T-cell (primary cell): ENCODE measurements at regions not wholly inside any gene's neighbourhood (a gene's known extent, or its start where the extent isn't known, plus 50 kb on each side); places are given as distances from the start of the nearest gene placed in this dataset.
A peak's percentile ranks its signal among the peaks of the same experiment; 100 is the strongest.
"Not testable (repeated sequence)": the region's sequence is repeated elsewhere in the genome, so short reads cannot be mapped to it uniquely, and the experiment has no call there.

Experiments
- ATAC-seq, 4 experiments: fragments of 200-7000 bp in 3 of 4; fragments of 150-1000 bp in 1 of 4; cut with Tn5 transposase; replicated peaks in 1 of 4; 1 replicate in 3 of 4; 2 replicates in 1 of 4; pipeline ENCODE4 v1.10.0; 2021; ENCODE audit warnings: moderate library complexity in 3 of 4, mild to moderate bottlenecking in 2 of 4, moderate number of reproducible peaks in 1 of 4
- CTCF ChIA-PET, 2 donors: fragments of 300-600 bp; sonication (Branson Sonifier 250); formaldehyde crosslinking; loops; one replicate each; lab custom pipeline; 2022; ENCODE audit warnings: antibody characterized with exemption in 2 of 2; lab: Charles Lee
- POLR2A ChIA-PET, 2 donors: fragments of 300-600 bp; sonication (Branson Sonifier 250); formaldehyde crosslinking; loops; one replicate each; lab custom pipeline; 2022; ENCODE audit warnings: antibody characterized with exemption in 2 of 2; lab: Charles Lee
- DNase-seq, 35 experiments: peaks; one replicate each; pipeline versions ENCODE4 v3.0.0 to v3.0.0-alpha.2; 2013 to 2023
- H3K27ac ChIP-seq: one replicate; pipeline ENCODE4 v1.5.1; 2013; ENCODE audit warnings: low read length
- H3K27me3 ChIP-seq, 2 experiments: replicated peaks in 1 of 2; 1 replicate in 1 of 2; 2 replicates in 1 of 2; pipeline versions ENCODE4 v1.6.1 to v1.7.0; 2013; ENCODE audit warnings: low read length in 1 of 2, mixed read lengths in 1 of 2; ENCODE audit not compliant: control insufficient read depth in 2 of 2, insufficient read depth in 2 of 2; ENCODE audit errors: extremely low read depth in 1 of 2
- H3K36me3 ChIP-seq, 2 donors: 1 replicate in 1 of 2; 2 replicates in 1 of 2; pipeline versions ENCODE4 v1.6.1 to v1.7.0; 2013; ENCODE audit warnings: low read length in 1 of 2; ENCODE audit not compliant: control insufficient read depth in 2 of 2, insufficient read depth in 1 of 2; ENCODE audit errors: extremely low read depth in 1 of 2
- H3K4me1 ChIP-seq, 2 experiments: 1 replicate in 1 of 2; 2 replicates in 1 of 2; pipeline versions ENCODE4 v1.6.1 to v1.7.0; 2013; ENCODE audit warnings: low read length in 2 of 2, mixed read lengths in 1 of 2; ENCODE audit not compliant: insufficient read depth in 2 of 2, control insufficient read depth in 1 of 2; ENCODE audit errors: extremely low read depth in 1 of 2
- H3K4me3 ChIP-seq, 2 donors: 1 replicate in 1 of 2; 2 replicates in 1 of 2; pipeline versions ENCODE4 v1.5.1 to v1.7.0; 2013; ENCODE audit warnings: mild to moderate bottlenecking in 2 of 2, low read length in 1 of 2, moderate library complexity in 1 of 2; ENCODE audit not compliant: control insufficient read depth in 1 of 2; ENCODE audit errors: extremely low read depth in 1 of 2
- H3K9me3 ChIP-seq: 2 replicates; pipeline ENCODE4 v1.7.0; 2013
- H3K27ac Mint-ChIP-seq, 2 donors: one replicate each; pipeline ENCODE4 v1.8.0; 2020 to 2021; ENCODE audit warnings: mild to moderate bottlenecking in 2 of 2, mixed read lengths in 2 of 2
- H3K27me3 Mint-ChIP-seq, 2 donors: one replicate each; pipeline ENCODE4 v1.8.0; 2021 to 2022; ENCODE audit warnings: mixed read lengths in 2 of 2
- H3K36me3 Mint-ChIP-seq: one replicate; pipeline ENCODE4 v1.8.0; 2021; ENCODE audit warnings: mixed read lengths
- H3K4me1 Mint-ChIP-seq, 3 donors: one replicate each; pipeline ENCODE4 v1.8.0; 2020 to 2022; ENCODE audit warnings: mixed read lengths in 3 of 3, mild to moderate bottlenecking in 1 of 3
- H3K4me3 Mint-ChIP-seq, 3 donors: one replicate each; pipeline ENCODE4 v1.8.0; 2020 to 2022; ENCODE audit warnings: mild to moderate bottlenecking in 3 of 3, mixed read lengths in 3 of 3, moderate library complexity in 3 of 3
- H3K9me3 Mint-ChIP-seq, 3 donors: one replicate each; pipeline ENCODE4 v1.8.0; 2020 to 2022; ENCODE audit warnings: mixed read lengths in 3 of 3
- WGBS: methylation state at CpG from one replicate; pipeline ENCODE4 v1.1.5; 2013; ENCODE audit warnings: missing lambda C conversion rate; ENCODE audit not compliant: insufficient coverage; 5-methylcytosine and 5-hydroxymethylcytosine counted together

DNA sequence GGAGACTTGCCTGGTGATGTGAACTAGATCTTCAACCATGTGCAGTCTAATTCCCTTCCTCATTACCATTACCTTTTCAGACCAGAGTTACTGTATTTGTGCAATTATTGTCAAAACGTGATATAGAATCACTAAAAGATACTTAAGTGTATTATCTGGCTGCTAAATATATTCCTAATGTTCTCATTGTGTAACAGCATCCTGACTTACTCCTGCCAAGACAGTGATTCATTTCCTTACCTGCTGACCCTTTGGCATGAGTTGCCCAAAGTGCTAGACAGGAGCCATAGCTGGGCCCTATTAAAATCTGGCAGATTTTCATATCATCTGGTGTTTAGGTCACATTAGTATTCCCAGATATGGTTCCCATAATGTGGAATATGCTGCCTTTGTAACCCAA is 598.3 kb upstream of the CAMK1G start:
- no CpG with 5 or more reads among the region's 1 CpG for WGBS
- Histone ChIP-seq H3K27me3 (no peaks in the 10 kb centered on the region), H3K4me1 (peaks cover 3 to 4% of the 10 kb centered on the region in 2 experiments), H3K27ac (no peak overlapping the region), H3K4me3 (no peak overlapping the region), H3K36me3 (no peaks in the 10 kb centered on the region), H3K9me3 (no peaks in the 10 kb centered on the region)
- ATAC-seq = no peak
- H3K4me1 Mint-ChIP-seq = peaks cover 20 to 22% (median 21%) of the 10 kb centered on the region in 3 donors
- POLR2A ChIA-PET = no interaction called here
- CTCF ChIA-PET = interaction anchor here in 1 of 2 donors (0.7 kb wide), 1 partner anchor 659 kb away, joined by 5 read pairs; no protein-coding TSS in a partner anchor
- no peak overlapping the region for H3K4me3 Mint-ChIP-seq
- DNase-seq = no peak
- H3K36me3 Mint-ChIP-seq = no peaks in the 10 kb centered on the region
- H3K27ac Mint-ChIP-seq = no peak overlapping the region
- no peaks in the 10 kb centered on the region for H3K9me3 Mint-ChIP-seq
- H3K27me3 Mint-ChIP-seq = no peaks in the 10 kb centered on the region

DNA sequence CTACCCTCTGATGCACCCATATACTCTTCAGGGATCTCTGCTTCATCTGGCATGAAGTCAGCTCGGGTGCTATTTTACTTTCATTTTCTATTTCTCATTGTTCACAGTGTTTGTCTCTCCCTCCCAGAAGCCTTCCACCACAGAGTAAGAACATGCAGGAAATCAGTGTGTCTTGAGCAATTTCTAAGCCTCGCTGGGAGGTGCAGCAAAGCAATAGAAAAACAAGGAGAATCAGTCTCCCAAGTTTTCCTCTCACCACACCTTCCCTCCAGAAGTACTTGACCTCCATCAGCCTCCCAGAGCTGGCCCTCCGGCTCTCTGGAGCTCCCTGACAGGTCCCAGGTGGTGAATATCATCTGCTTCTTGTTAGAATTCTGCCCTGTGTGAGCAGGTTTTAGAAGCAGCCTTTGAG is 594.7 kb upstream of the CAMK1G start:
- DNase-seq (peak in 7 of 35 experiments; percentile 0 to 37 (median 4)), ATAC-seq (peak; percentile 72 to 87 (median 78))
- POLR2A ChIA-PET = no interaction called here
- no peaks in the 10 kb centered on the region for H3K36me3 Mint-ChIP-seq
- no peaks in the 10 kb centered on the region for H3K27me3 ChIP-seq
- peak overlapping the region; percentile 33 to 62 for H3K4me3 ChIP-seq
- H3K4me3 Mint-ChIP-seq = peak overlapping the region; percentile 68 to 83 (median 74)
- no peaks in the 10 kb centered on the region for H3K36me3 ChIP-seq
- H3K9me3 Mint-ChIP-seq = peaks cover 0 to 4% (median 3%) of the 10 kb centered on the region in 3 donors
- peak overlapping the region; percentile 82 to 90 for H3K27ac Mint-ChIP-seq
- peaks cover 20 to 22% (median 21%) of the 10 kb centered on the region in 3 donors for H3K4me1 Mint-ChIP-seq
- peaks cover 4 to 5% of the 10 kb centered on the region in 2 donors for H3K27me3 Mint-ChIP-seq
- peak overlapping the region; percentile 58 for H3K27ac ChIP-seq
- peaks cover 3 to 4% of the 10 kb centered on the region in 2 experiments for H3K4me1 ChIP-seq
- CTCF ChIA-PET = no interaction called here
- no CpG with 5 or more reads among the region's 3 CpGs for WGBS
- no peaks in the 10 kb centered on the region for H3K9me3 ChIP-seq

DNA sequence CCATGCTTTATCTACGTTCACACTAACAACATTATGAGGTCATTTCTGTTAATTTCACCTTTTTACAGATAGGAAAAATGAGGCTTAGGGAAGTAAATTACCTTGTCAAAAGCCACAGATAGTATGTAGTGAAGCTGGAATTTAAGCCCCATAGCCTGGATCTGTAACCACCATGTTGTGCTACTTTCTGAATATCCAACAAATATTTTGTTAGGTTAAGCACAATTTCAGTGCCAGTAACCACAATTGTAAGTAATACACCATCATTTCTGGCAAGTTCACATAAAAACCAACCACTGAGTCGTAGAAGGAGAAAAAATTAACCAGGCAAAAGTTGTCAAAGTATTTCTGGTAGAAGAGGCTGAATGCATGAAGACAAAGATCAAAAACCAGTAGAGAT is 593.1 kb upstream of the CAMK1G start:
- ATAC-seq (no peak), DNase-seq (no peak)
- peaks cover 3 to 4% of the 10 kb centered on the region in 2 experiments for H3K4me1 ChIP-seq
- H3K9me3 ChIP-seq = no peaks in the 10 kb centered on the region
- no peak overlapping the region for H3K4me3 ChIP-seq
- H3K27ac ChIP-seq = no peak overlapping the region
- peaks cover 4 to 14% of the 10 kb centered on the region in 2 donors for H3K27me3 Mint-ChIP-seq
- CTCF ChIA-PET = no interaction called here
- no peaks in the 10 kb centered on the region for H3K36me3 Mint-ChIP-seq
- POLR2A ChIA-PET = interaction anchor here in 1 of 2 donors (1.0 kb wide), 1 partner anchor 9 kb away, joined by 3 read pairs; no protein-coding TSS in a partner anchor
- no peak overlapping the region for H3K27ac Mint-ChIP-seq
- WGBS = no CpG with 5 or more reads among the region's 2 CpGs
- no peak overlapping the region for H3K4me3 Mint-ChIP-seq
- peaks cover 20 to 22% (median 21%) of the 10 kb centered on the region in 3 donors for H3K4me1 Mint-ChIP-seq
- no peaks in the 10 kb centered on the region for H3K27me3 ChIP-seq
- no peaks in the 10 kb centered on the region for H3K36me3 ChIP-seq
- peaks cover 0 to 4% (median 3%) of the 10 kb centered on the region in 3 donors for H3K9me3 Mint-ChIP-seq

DNA sequence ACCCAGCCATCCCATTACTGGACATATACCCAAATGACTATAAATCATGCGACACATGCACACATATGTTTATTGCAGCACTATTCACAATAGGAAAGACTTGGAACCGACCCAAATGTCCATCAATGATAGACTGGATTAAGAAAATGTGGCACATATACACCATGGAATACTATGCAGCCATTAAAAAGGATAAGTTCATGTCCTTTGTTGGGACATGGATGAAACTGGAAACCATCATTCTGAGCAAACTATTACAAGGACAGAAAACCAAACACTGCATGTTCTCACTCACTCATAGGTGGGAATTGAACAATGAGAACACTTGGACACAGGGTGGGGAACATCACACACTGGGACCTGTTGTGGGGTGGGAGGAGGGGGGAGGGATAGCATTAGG is 586.5 kb upstream of the CAMK1G start:
- H3K27me3 Mint-ChIP-seq = peaks cover 2 to 17% of the 10 kb centered on the region in 2 donors
- H3K36me3 ChIP-seq, H3K36me3 Mint-ChIP-seq, H3K9me3 Mint-ChIP-seq, H3K27me3 ChIP-seq, H3K4me3 Mint-ChIP-seq, DNase-seq, H3K4me1 ChIP-seq, H3K9me3 ChIP-seq, ATAC-seq, POLR2A ChIA-PET, CTCF ChIA-PET, H3K4me3 ChIP-seq, H3K27ac ChIP-seq, H3K27ac Mint-ChIP-seq, H3K4me1 Mint-ChIP-seq: not testable (repeated sequence)
- no CpG with 5 or more reads among the region's 2 CpGs for WGBS

DNA sequence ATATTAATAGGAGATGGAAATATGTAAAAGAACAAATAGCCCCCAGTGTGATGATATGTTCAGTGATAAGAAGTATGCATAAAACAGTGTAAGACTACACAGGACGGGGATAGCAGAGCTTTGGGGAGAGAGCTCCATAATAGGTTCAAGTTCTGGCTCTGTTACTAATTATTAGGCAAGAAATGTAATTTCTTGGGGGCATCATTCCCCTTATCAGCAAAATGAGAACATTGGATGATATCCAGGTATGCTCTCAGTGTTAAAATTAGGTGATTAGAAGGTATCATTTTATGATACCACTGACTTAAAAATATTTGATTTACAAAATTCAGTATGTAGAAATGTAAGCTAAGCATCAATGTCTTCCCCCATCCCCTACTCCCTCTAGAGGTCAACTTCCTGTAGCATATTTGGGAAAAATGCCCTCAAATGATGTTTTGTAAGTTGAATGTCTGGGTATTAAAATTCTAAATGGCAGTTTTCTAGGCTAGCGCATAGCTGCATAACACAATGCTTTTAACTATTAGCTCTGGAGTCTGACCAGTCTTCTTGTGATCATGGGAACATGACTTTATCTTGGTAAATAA is 585.7 kb upstream of the CAMK1G start:
- Mint-ChIP-seq H3K9me3 (peaks cover 0 to 3% (median 2%) of the 10 kb centered on the region in 3 donors), H3K27ac (no peak overlapping the region), H3K36me3 (no peaks in the 10 kb centered on the region), H3K27me3 (peaks cover 2 to 20% of the 10 kb centered on the region in 2 donors), H3K4me1 (no peaks in the 10 kb centered on the region), H3K4me3 (no peak overlapping the region)
- H3K4me3 ChIP-seq = no peak overlapping the region
- 80% methylated on average over 1 of the region's 2 CpGs for WGBS
- H3K36me3 ChIP-seq = no peaks in the 10 kb centered on the region
- H3K9me3 ChIP-seq = no peaks in the 10 kb centered on the region
- ChIA-PET CTCF (no interaction called here), POLR2A (no interaction called here)
- no peaks in the 10 kb centered on the region for H3K4me1 ChIP-seq
- ATAC-seq = no peak
- H3K27ac ChIP-seq = no peak overlapping the region
- no peaks in the 10 kb centered on the region for H3K27me3 ChIP-seq
- no peak for DNase-seq

DNA sequence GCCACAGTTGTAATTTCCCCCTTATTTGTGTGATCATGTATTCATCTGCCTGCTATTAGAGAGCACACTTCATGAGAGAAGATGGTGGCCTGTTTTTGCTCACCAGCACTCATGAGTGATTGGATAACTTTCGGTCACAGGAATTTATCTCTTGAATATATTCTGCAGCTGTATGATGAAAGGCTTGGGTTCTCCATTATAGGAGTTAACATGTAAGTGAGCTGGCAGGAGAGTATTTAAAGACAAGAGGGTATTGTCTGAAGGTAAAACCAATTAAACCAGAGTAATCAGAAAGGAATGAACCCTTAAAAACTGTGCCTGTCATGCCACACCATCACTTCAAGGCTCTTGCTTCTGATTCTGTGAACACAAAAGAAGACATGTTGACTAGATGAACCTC is 574.9 kb upstream of the CAMK1G start:
- Mint-ChIP-seq H3K4me3 (no peak overlapping the region), H3K27ac (no peak overlapping the region), H3K27me3 (peaks cover 0 to 4% of the 10 kb centered on the region in 2 donors), H3K36me3 (no peaks in the 10 kb centered on the region), H3K9me3 (no peaks in the 10 kb centered on the region), H3K4me1 (no peaks in the 10 kb centered on the region)
- 100% methylated on average over 1 of the region's 1 CpG for WGBS
- H3K27ac ChIP-seq = no peak overlapping the region
- H3K36me3 ChIP-seq = no peaks in the 10 kb centered on the region
- POLR2A ChIA-PET = no interaction called here
- no peaks in the 10 kb centered on the region for H3K9me3 ChIP-seq
- CTCF ChIA-PET = no interaction called here
- H3K4me3 ChIP-seq = no peak overlapping the region
- DNase-seq = no peak
- ATAC-seq = no peak
- H3K4me1 ChIP-seq = no peaks in the 10 kb centered on the region
- no peaks in the 10 kb centered on the region for H3K27me3 ChIP-seq
